ENCODE measurements at regions not wholly inside any gene's neighbourhood (a gene's known extent, or its start where the extent isn't known, plus 50 kb on each side); places are given as distances from the start of the nearest gene placed in this dataset.

DNA sequence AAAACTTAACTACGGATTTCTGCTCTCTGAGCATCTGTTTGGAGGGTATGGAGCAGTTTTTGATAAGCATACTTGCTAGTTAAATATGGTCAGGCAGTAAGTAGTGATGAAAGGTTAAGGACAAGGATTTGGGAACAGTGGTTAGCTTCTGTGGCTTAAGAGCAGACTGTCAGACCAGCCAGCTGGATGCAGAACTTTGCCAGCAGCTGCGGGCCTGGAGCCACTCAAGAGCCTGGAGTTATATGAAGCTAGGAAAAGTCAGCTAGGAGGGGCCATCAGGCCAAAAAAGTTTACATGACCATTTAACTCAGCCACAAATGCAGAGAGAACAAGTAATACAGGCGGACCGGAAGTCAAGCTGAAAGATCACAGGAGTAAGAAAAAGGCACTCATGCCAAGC lies 1817.7 kb downstream of the LRRC4C start (continued):
- TF ChIP-seq, protein P1, sequence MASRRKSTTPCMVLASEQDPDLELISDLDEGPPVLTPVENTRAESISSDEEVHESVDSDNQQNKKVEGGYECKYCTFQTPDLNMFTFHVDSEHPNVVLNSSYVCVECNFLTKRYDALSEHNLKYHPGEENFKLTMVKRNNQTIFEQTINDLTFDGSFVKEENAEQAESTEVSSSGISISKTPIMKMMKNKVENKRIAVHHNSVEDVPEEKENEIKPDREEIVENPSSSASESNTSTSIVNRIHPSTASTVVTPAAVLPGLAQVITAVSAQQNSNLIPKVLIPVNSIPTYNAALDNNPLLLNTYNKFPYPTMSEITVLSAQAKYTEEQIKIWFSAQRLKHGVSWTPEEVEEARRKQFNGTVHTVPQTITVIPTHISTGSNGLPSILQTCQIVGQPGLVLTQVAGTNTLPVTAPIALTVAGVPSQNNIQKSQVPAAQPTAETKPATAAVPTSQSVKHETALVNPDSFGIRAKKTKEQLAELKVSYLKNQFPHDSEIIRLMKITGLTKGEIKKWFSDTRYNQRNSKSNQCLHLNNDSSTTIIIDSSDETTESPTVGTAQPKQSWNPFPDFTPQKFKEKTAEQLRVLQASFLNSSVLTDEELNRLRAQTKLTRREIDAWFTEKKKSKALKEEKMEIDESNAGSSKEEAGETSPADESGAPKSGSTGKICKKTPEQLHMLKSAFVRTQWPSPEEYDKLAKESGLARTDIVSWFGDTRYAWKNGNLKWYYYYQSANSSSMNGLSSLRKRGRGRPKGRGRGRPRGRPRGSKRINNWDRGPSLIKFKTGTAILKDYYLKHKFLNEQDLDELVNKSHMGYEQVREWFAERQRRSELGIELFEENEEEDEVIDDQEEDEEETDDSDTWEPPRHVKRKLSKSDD (conservative IDR thresholded peaks at IDR 0.05; ENCODE audit: low read length) = no peak
- no peak for TF ChIP-seq ZC3H4 (CRISPR knock-in tag; IDR thresholded peaks at IDR 0.05; ENCODE audit: borderline replicate concordance)

DNA sequence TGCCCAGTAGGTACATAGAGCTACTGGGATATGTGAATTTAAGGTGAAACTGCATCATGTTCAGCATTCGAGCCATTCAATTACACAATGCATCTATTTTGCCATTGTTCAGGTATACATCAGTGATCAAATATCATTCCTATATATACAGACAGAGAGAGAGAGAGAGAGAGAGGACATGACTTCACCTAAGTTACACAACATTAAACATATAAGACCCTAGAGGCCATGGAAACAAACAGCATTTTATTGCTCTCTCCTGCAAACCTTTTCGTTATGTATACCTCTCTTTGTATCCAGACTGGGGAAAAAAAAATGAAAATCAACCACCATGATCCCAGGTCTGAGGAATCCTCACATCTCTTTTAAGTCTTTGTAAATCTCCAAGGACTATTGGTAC lies 1829.1 kb downstream of the LRRC4C start:
- no peak for FAIRE-seq

More for the DNA sequence above, 1829.1 kb downstream of the LRRC4C start:
- no peaks in the 10 kb centered on the region for H4K20me1 ChIP-seq (replicated peaks; ENCODE audit: control insufficient read depth, insufficient read depth, low read length)
- no peak for ATAC-seq
- no peak overlapping the region for H3K9ac ChIP-seq (ENCODE audit: insufficient read depth in 1 of 2, low read depth in 2 of 2, low read length in 2 of 2)
- no peaks in the 10 kb centered on the region for H3K27me3 ChIP-seq (ENCODE audit: control insufficient read depth in 2 of 2, insufficient read depth in 2 of 2, low read length in 2 of 2)
- H3K9me1 ChIP-seq (ENCODE audit: control insufficient read depth, insufficient read depth, low read length) = no peaks in the 10 kb centered on the region
- CTCF ChIA-PET (ENCODE audit: low intra/inter-chr PET ratio) = no interaction called here
- H3K4me1 ChIP-seq (replicated peaks in 1 of 2; ENCODE audit: control insufficient read depth in 2 of 2, insufficient read depth in 2 of 2, low read length in 2 of 2) = no peaks in the 10 kb centered on the region
- BruUV-seq (replicated peaks) = no TSS peak
- no peaks in the 10 kb centered on the region for H3K36me3 ChIP-seq (ENCODE audit: control insufficient read depth, insufficient read depth, low read length)
- POLR2A ChIA-PET = no interaction called here
- H2AFZ ChIP-seq (ENCODE audit: low read depth, low read length) = no peak overlapping the region
- no peak overlapping the region for H3K27ac ChIP-seq (ENCODE audit: extremely low read depth, low read depth, low read length)
- no peaks in the 10 kb centered on the region for H3K79me2 ChIP-seq (ENCODE audit: control insufficient read depth, insufficient read depth, low read length)
- H3K4me2 ChIP-seq (ENCODE audit: insufficient read depth, low read length) = no peak overlapping the region
- DNase-seq (ENCODE audit: extremely low read depth in 1 of 4, low spot score in 3 of 4) = no peak
- in situ Hi-C loops (cut with MboI) = no loop called here
- WGBS (ENCODE audit: insufficient coverage, low coverage, missing lambda C conversion rate) = 0% methylated on average over 2 of the region's 2 CpGs
- TF ChIP-seq SOX6 (IDR thresholded peaks at IDR 0.05) = no peak
- 0 out of 2 replicates have a peak, but pooled peaks have one; percentile 14 for TF ChIP-seq CEBPB (tag; IDR thresholded peaks at IDR 0.05)
- no peak for TF ChIP-seq TEAD2 (tag; IDR thresholded peaks at IDR 0.05)
- no peak for TF ChIP-seq ZNF384 (IDR thresholded peaks at IDR 0.05; ENCODE audit: low read depth, low read length)
- TF ChIP-seq RFX5 (IDR thresholded peaks at IDR 0.05; ENCODE audit: low read depth, low read length) = no peak
- no peak for TF ChIP-seq EHMT2 (IDR thresholded peaks at IDR 0.05)
- no peak overlapping the region for H3K4me3 ChIP-seq
- no peaks in the 10 kb centered on the region for H3K9me3 ChIP-seq (replicated peaks; ENCODE audit: control insufficient read depth, insufficient read depth, low read depth, low read length)
- intact Hi-C loops (cut with micrococcal nuclease) = no loop called here
